T-helper 17 cell (primary cell): ENCODE measurements at regions not wholly inside any gene's neighbourhood (a gene's known extent, or its start where the extent isn't known, plus 50 kb on each side); places are given as distances from the start of the nearest gene placed in this dataset.
"Not testable (repeated sequence)": the region's sequence is repeated elsewhere in the genome, so short reads cannot be mapped to it uniquely, and the experiment has no call there.

Experiments used
- ATAC-seq: fragments of 150-1000 bp; cut with Tn5 transposase; 2 replicates; pipeline ENCODE4 v1.10.0; 2021; ENCODE audit warnings: mild to moderate bottlenecking, moderate library complexity
- DNase-seq, 3 donors: peaks; one replicate each; pipeline versions ENCODE4 v3.0.0 to v3.0.0-alpha.2; 2020 to 2021
- H3K9me3 ChIP-seq: one replicate; pipeline ENCODE4 v1.7.0; 2013; ENCODE audit warnings: low read length, mild to moderate bottlenecking; ENCODE audit not compliant: control insufficient read depth, poor library complexity, severe bottlenecking
- H3K27ac Mint-ChIP-seq: one replicate; pipeline ENCODE4 v1.8.0; 2022; ENCODE audit warnings: mild to moderate bottlenecking, moderate library complexity, mixed read lengths
- H3K27me3 Mint-ChIP-seq: one replicate; pipeline ENCODE4 v1.8.0; 2022; ENCODE audit warnings: mixed read lengths
- H3K36me3 Mint-ChIP-seq: one replicate; pipeline ENCODE4 v1.8.0; 2022; ENCODE audit warnings: low read depth, mixed read lengths
- H3K4me1 Mint-ChIP-seq: one replicate; pipeline ENCODE4 v1.8.0; 2022; ENCODE audit warnings: mild to moderate bottlenecking, mixed read lengths
- H3K4me3 Mint-ChIP-seq: one replicate; pipeline ENCODE4 v1.8.0; 2022; ENCODE audit warnings: mild to moderate bottlenecking, moderate library complexity, mixed read lengths

DNA sequence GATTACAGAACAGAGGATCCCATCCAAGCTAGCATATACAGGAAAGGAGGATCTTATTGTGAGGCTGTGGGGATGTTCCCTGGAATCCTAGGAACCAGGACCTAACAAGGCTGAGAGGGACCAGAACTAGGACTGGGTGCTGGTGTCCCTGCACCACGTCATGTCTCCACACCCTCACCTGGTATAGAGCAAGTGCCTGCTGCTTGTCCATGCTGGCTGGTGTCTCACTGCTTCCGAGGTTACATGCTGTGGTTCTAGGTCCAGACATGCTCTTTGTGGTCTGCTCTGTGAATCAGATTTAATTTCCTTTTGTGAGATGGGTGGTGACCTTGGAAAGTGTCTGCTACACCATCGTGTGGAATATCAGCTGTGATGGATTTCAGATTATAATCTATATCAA lies 247.8 kb downstream of the RTP5 start:
- H3K27ac Mint-ChIP-seq, H3K36me3 Mint-ChIP-seq, ATAC-seq, DNase-seq, H3K9me3 ChIP-seq, H3K4me3 Mint-ChIP-seq, H3K4me1 Mint-ChIP-seq, H3K27me3 Mint-ChIP-seq: not testable (repeated sequence)

- H3K27ac Mint-ChIP-seq, DNase-seq, ATAC-seq, H3K9me3 ChIP-seq, H3K36me3 Mint-ChIP-seq, H3K4me1 Mint-ChIP-seq, H3K4me3 Mint-ChIP-seq, H3K27me3 Mint-ChIP-seq: not testable (repeated sequence)
These were observed 250.2 kb downstream of the RTP5 start for GRCh38 chr2:242119682-242120081.

DNA sequence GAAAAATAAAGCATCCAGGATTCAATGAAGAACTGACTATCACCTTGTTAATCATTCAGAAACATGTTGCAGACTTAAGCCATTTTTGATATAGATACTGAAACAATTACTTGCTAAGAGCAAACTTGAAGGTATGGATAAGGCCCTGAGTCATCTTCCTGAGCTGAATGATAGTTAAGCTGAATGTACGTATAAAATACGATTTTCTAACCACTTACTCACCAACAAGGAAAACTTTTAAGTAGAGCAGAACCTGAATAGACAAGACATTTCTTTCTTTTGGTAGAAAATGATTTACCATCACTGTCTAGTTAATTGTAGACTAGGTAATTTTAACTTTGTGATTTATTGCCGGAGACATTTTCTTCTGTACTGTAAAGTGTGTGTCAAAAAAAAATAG lies 261.2 kb downstream of the RTP5 start:
- not testable (repeated sequence) for H3K9me3 ChIP-seq, ATAC-seq, DNase-seq, H3K4me3 Mint-ChIP-seq, H3K4me1 Mint-ChIP-seq, H3K27me3 Mint-ChIP-seq, H3K36me3 Mint-ChIP-seq, H3K27ac Mint-ChIP-seq

DNA sequence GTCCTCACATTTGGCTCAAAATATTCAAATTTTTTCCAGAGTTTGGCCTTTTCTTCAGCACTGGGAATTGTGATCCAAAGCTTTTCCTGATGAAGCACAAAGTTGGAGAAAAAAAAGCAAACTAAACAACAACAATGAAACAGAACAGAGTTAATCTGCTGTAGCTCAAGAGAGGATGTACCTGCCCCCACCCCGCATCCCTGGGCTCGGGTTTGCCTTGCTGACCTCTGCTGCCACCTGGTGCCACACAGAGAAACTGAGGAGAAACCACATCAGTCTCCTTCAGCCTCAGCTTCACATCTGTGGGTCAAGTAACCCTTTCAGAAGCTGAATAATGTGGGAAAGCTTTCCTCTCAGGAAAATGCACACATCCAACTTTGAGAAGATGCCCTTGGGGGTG lies 290.4 kb downstream of the RTP5 start:
- DNase-seq, H3K4me1 Mint-ChIP-seq, H3K36me3 Mint-ChIP-seq, ATAC-seq, H3K4me3 Mint-ChIP-seq, H3K27me3 Mint-ChIP-seq, H3K27ac Mint-ChIP-seq, H3K9me3 ChIP-seq: not testable (repeated sequence)

DNA sequence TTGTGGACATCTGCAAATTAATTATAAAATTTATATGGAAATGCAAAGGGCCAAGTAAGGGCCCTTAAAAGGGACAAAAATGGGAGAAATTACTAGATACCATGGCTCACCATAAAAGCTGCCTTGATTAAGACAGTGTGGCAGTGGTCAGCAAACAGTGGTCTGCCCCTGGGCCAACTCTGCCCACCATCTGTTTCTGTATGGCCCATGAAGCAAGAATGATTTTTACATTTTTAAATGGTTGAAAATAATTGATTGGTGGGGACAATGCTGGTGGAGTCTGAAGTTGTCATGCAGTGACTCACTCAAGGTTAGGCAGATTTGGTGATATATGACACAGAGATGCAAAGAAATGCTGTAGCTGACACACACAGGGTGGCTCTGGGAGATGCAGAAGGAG lies 295.6 kb downstream of the RTP5 start:
- not testable (repeated sequence) for H3K36me3 Mint-ChIP-seq, H3K27ac Mint-ChIP-seq, H3K9me3 ChIP-seq, H3K4me3 Mint-ChIP-seq, DNase-seq, H3K4me1 Mint-ChIP-seq, ATAC-seq, H3K27me3 Mint-ChIP-seq

GRCh38 chr2:242171290-242171689 lies 301.8 kb downstream of the RTP5 start:
- not testable (repeated sequence) for H3K27ac Mint-ChIP-seq, ATAC-seq, H3K27me3 Mint-ChIP-seq, H3K4me3 Mint-ChIP-seq, H3K36me3 Mint-ChIP-seq, H3K4me1 Mint-ChIP-seq, DNase-seq, H3K9me3 ChIP-seq
